RWPE1 (cell line): ENCODE measurements at regions not wholly inside any gene's neighbourhood (a gene's known extent, or its start where the extent isn't known, plus 50 kb on each side); places are given as distances from the start of the nearest gene placed in this dataset.
A peak's percentile ranks its signal among the peaks of the same experiment; 100 is the strongest.
"Not testable (repeated sequence)": the region's sequence is repeated elsewhere in the genome, so short reads cannot be mapped to it uniquely, and the experiment has no call there.

Experiments used
- CTCF ChIA-PET: fragments of 350-600 bp; sonication (Branson Sonifier 250); formaldehyde crosslinking; extraction: SDS; loops from one replicate; lab custom pipeline; 2021; lab: Yijun Ruan, JAX
- POLR2A ChIA-PET: fragments of 400-600 bp; formaldehyde crosslinking; extraction: SDS; loops from one replicate; lab custom pipeline; 2020; ENCODE audit warnings: antibody characterized with exemption; ENCODE audit not compliant: low non-redundant PET; lab: Yijun Ruan, JAX
- DNase-seq: peaks from one replicate; pipeline ENCODE4 v3.0.0; 2012; ENCODE audit warnings: low spot score
- H3K27ac ChIP-seq: fragments of 450-650 bp; 2 replicates; pipeline ENCODE4 v1.5.1; 2017
- CTCF ChIP-seq: fragments of 450-650 bp; conservative IDR thresholded peaks from 2 replicates; pipeline ENCODE4 v1.5.1; 2017; ENCODE audit warnings: low read depth, mild to moderate bottlenecking

- H3K27ac ChIP-seq: no peak overlapping the region
- TF ChIP-seq CTCF: no peak
- ChIA-PET CTCF (interaction anchor here (0.7 kb wide), 1 partner anchor 513 kb away, joined by 3 read pairs; no protein-coding TSS in a partner anchor), POLR2A (no interaction called here)
- no peak for DNase-seq
Observed at GRCh38 chr18:22702806-22703205, 230.3 kb upstream of the RBBP8 start.

GRCh38 chr18:22703883-22704585, 229.1 kb upstream of the RBBP8 start:
- H3K27ac ChIP-seq: no peak overlapping the region
- peak; percentile 61 for DNase-seq
- ChIA-PET POLR2A (no interaction called here), CTCF (interaction anchor here (0.6 to 1.3 kb wide), 5 partner anchors 10 to 606 kb away, joined by 3 to 4 read pairs (median 3); no protein-coding TSS in a partner anchor)
- peak; percentile 83 for TF ChIP-seq CTCF

GRCh38 chr18:22704586-22704918, 228.6 kb upstream of the RBBP8 start:
- TF ChIP-seq CTCF: peak; percentile 28
- DNase-seq: no peak
- CTCF ChIA-PET: interaction anchor here (1.3 kb wide), 1 partner anchor 45 kb away, joined by 3 read pairs; no protein-coding TSS in a partner anchor
- POLR2A ChIA-PET: no interaction called here
- no peak overlapping the region for H3K27ac ChIP-seq

GRCh38 chr18:22705328-22705727, 227.8 kb upstream of the RBBP8 start:
- TF ChIP-seq CTCF: no peak
- ChIA-PET POLR2A (no interaction called here), CTCF (no interaction called here)
- peak; percentile 33 for DNase-seq
- H3K27ac ChIP-seq: no peak overlapping the region

- POLR2A ChIA-PET, DNase-seq, H3K27ac ChIP-seq, CTCF ChIA-PET: not testable (repeated sequence)
Observed at GRCh38 chr18:22706025-22706424, 227.1 kb upstream of the RBBP8 start.

GRCh38 chr18:22709288-22710060, 223.7 kb upstream of the RBBP8 start:
- ChIA-PET CTCF (no interaction called here), POLR2A (no interaction called here)
- H3K27ac ChIP-seq: no peak overlapping the region
- no peak for TF ChIP-seq CTCF
- DNase-seq: no peak
